ENCODE measurements at regions not wholly inside any gene's neighbourhood (a gene's known extent, or its start where the extent isn't known, plus 50 kb on each side); places are given as distances from the start of the nearest gene placed in this dataset.
"Not testable (repeated sequence)": the region's sequence is repeated elsewhere in the genome, so short reads cannot be mapped to it uniquely, and the experiment has no call there.

- FAIRE-seq (no peak), DNase-seq (ENCODE audit: low spot score) (no peak)
Measured at GRCh38 chr7:96770758-96771157, 61.1 kb upstream of the SEM1 start.

DNA sequence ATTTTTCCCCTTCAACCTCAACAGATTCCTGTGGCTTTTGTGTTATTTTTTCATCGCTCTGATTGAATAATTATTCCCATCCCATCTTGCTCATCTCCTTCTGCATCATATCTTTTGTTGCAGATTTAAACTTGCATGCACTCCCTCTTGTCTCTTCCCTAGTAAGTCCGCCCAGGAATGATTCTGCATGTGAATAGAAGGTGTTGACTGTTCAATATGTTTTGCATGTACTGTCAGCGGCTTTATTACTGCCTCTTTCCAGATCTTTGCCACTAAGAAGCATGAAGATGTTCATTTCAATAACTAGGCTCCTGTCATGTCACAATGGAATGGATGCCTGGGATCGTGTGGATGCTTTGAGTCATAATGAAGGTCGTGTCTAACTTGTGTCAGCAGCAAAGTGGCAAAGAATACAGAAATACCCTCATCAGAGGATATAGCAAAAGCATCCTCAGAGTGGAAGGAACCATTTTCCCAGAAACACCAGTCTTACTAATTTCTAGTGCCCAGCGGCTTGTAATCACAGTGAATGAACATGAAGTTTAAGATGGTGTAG lies 62.6 kb upstream of the SEM1 start:
- no peak for FAIRE-seq

DNA sequence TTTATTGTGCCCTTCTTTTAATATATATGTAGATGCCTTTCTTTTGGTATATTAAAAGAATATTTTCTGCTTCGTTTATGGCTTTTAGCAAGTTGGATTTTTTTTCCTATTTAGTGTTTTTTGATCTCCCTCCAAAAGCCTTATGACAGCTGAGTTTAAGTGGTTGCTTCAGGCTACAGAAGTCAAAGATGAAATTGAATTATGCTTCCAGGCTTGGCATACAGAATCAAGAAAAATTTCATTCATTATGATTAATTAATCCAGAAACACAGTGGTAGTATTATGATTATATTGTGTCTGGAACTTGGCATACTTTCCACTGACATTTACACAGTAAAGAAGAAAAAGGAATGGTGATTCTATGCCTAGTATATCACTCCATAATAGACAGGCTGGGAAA lies 63.8 kb upstream of the SEM1 start:
- no peak for FAIRE-seq
- DNase-seq (ENCODE audit: low spot score) = no peak

More for the DNA sequence above, 62.6 kb upstream of the SEM1 start:
- no peak for DNase-seq (ENCODE audit: low spot score)

- FAIRE-seq (no peak), DNase-seq (ENCODE audit: low spot score) (no peak)
Measured at GRCh38 chr7:96774358-96774757, 64.7 kb upstream of the SEM1 start.

- no peak for FAIRE-seq
- DNase-seq (ENCODE audit: low spot score) = no peak
Measured at GRCh38 chr7:96775046-96775445, 65.4 kb upstream of the SEM1 start.

DNA sequence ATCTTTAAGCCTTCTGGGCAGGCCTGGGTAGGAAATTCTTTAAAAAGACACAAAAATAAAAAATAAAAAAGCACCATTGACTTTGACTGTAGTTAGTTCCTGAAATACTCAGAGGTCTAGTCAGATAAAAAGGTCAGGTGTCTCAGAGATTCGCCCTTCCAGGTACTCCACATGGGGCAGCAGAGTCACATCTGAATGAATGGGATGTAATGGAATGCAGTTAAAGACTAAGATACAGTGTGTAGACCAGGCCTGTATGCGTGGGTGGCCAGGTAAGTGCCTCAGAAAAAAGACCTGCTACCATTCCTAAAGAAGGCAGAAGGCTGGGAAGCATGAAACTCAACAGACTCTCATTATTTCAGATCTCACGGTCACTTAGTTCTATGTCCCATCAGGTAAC lies 68.6 kb upstream of the SEM1 start:
- DNase-seq (ENCODE audit: low spot score) (no peak), FAIRE-seq (no peak)

GRCh38 chr7:96781919-96782318 lies 72.3 kb upstream of the SEM1 start:
- DNase-seq (ENCODE audit: low spot score) (no peak), FAIRE-seq (no peak)

DNA sequence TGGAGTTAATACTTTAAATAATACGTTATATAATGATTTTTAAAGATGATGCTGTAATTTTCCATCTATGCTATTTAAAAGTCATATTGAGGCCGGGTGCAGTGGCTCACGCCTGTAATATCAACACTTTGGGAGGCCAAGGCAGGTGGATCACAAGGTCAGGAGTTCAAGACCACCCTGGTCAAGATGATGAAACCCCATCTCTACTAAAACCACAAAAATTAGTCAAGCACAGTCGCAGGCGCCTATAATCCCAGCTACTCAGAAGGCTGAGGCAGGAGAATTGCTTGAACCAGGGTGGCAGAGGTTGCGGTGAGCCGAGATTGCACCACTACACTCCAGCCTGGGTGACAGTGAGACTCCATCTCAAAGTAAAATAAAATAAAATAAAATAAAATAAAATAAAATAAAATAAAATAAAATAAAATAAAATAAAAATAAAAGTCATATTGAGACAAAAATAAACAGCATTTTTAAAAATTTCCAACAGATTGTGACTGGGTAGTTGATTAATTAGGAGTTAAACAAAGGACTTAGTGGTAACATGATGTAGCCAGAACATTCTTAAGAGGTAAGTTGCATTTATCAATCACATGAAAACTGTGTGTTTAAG lies 73.1 kb upstream of the SEM1 start:
- not testable (repeated sequence) for DNase-seq (ENCODE audit: low spot score); FAIRE-seq

GRCh38 chr7:96784597-96784996 lies 75.0 kb upstream of the SEM1 start:
- FAIRE-seq (no peak), DNase-seq (ENCODE audit: low spot score) (no peak)

- DNase-seq (ENCODE audit: low spot score) (no peak), FAIRE-seq (no peak)
Measured at GRCh38 chr7:96786261-96786997, 76.8 kb upstream of the SEM1 start.

DNA sequence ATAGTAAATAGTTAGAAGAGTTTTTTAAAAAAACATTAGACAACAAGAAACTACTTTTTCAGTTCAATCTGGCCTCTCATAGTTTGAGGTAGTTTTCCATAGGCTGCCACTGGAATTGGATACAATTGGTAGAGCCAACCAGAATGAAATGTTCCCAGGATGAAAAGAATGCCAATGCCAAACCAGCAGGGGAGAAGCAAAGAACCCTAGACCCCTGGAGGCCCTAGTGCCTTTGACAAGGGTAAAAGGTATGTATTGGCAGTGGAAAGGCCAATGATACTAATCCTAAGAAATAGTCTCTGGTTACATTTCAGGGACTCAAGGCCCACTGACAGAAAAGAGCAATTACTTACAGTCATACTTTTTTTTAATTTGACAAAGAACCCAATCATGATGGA lies 77.4 kb upstream of the SEM1 start:
- DNase-seq (ENCODE audit: low spot score) (no peak), FAIRE-seq (no peak)

GRCh38 chr7:96789914-96790313 lies 80.3 kb upstream of the SEM1 start:
- FAIRE-seq = no peak
- no peak for DNase-seq (ENCODE audit: low spot score)

DNA sequence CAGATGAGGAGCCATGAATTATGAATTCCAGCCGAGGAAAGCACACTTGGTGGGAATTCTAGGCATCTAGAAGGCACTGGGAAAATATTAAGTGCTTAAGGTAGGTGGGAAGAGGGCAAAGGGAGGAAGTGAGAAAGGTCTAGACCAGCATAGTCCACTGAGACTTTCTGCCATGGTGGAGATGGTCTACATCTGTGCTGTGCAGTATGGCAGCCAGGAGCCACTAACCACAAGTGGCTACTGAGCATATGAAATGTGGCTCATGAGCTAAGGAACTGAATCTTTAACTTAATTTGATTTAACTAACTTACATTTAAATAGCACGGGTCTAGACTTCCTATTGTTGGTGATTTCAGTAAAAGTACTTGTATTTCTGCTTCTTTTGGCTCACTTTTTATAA lies 82.5 kb upstream of the SEM1 start:
- DNase-seq (ENCODE audit: low spot score) = no peak
- FAIRE-seq = no peak

DNA sequence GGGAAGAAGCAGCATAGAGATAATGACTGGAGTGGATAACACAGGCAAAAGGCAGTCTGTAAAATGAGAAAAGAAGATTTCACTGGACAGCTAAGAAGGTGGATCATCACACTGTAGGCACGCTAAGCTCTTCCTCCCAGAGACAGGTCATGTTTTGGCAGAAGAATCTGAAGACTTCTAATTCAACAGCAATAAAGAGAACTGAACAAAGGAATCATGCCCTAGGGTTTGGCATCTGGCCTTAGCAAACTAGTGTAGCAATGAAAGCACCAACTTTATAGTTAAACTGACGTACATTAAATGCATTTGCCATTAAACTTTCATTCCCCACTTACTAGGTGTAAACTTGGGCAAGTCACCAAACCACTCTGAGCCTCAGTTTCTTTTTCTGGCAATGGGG lies 84.4 kb upstream of the SEM1 start:
- DNase-seq (ENCODE audit: low spot score) (no peak), FAIRE-seq (no peak)

DNA sequence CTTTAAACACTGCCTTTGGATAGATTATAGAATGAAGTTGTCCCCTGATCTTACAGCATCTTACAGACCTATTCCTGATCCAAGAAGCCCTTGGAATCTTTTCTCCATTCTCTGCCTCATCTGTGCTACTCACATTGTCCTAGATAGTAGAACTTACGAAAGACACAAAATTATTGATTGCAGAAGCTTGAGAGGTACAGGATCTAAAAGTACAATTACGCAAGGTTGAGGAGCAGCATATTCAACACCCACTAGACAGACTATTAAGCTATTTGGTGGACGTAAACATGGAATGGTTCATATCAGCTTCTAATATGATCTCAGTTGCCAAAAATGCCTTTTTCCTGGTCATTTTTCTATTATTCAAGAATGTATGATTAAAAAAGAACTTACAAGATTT lies 90.5 kb upstream of the SEM1 start:
- no peak for FAIRE-seq
- no peak for DNase-seq (ENCODE audit: low spot score)

GRCh38 chr7:96800824-96801223 lies 91.2 kb upstream of the SEM1 start:
- FAIRE-seq (peak; percentile 30), DNase-seq (ENCODE audit: low spot score) (no peak)

GRCh38 chr7:96819111-96819700 lies 109.6 kb upstream of the SEM1 start:
- FAIRE-seq = no peak
- DNase-seq (ENCODE audit: low spot score) = no peak

- peak; percentile 9 for FAIRE-seq
- DNase-seq (ENCODE audit: low spot score) = not testable (repeated sequence)
Measured at GRCh38 chr7:96821131-96821530, 111.5 kb upstream of the SEM1 start.

GRCh38 chr7:96822824-96823223 lies 113.2 kb upstream of the SEM1 start:
- no peak for DNase-seq (ENCODE audit: low spot score)
- FAIRE-seq = no peak

DNA sequence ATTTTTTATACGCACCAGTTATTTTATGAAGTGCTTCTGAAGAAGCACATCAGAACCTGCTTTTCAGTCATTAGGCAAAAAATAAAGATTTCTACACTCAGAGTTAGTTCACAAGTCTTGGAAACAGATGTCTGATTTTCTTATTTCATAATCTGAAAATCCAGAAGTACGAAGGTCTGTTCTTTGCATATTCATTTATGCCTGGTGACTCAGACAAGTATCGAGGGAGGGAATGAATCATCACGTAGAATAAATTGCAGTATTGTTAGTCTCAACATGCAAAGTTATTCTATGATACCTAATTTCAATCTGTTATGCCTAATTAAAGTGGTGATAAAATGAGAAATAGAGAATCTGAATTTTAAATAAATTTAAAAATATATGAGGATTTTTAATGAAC lies 113.6 kb upstream of the SEM1 start:
- no peak for FAIRE-seq
- peak; percentile 36 for DNase-seq (ENCODE audit: low spot score)

GRCh38 chr7:96824686-96825085 lies 115.0 kb upstream of the SEM1 start:
- FAIRE-seq (no peak), DNase-seq (ENCODE audit: low spot score) (no peak)

GRCh38 chr7:96825285-96825684 lies 115.6 kb upstream of the SEM1 start:
- no peak for FAIRE-seq
- no peak for DNase-seq (ENCODE audit: low spot score)

- FAIRE-seq (peak; percentile 65), DNase-seq (ENCODE audit: low spot score) (no peak)
Measured at GRCh38 chr7:96826089-96826488, 116.4 kb upstream of the SEM1 start.

All from urothelium cell line (cell line).